Gastrocnemius medialis (tissue), 4 donors: ENCODE measurements at regions not wholly inside any gene's neighbourhood (a gene's known extent, or its start where the extent isn't known, plus 50 kb on each side); places are given as distances from the start of the nearest gene placed in this dataset.

Experiments
- POLR2A ChIP-seq, 2 donors: fragments of 450-650 bp; IDR thresholded peaks; one replicate each; pipeline ENCODE4 v1.6.1; 2017; ENCODE audit warnings: antibody characterized with exemption in 2 of 2, mild to moderate bottlenecking in 2 of 2, moderate library complexity in 2 of 2
- TF ChIP-seq, protein P1 (sequence below), 5 experiments: fragments of 450-650 bp in 3 of 5; fragments of 200-600 bp in 2 of 5; sonication (generic) in 2 of 5; IDR thresholded peaks in 4 of 5; conservative IDR thresholded peaks in 1 of 5; 1 replicate in 4 of 5; 2 replicates in 1 of 5; pipeline ENCODE4 v1.5.1; 2016 to 2019; ENCODE audit warnings: antibody characterized with exemption in 5 of 5, mild to moderate bottlenecking in 3 of 5, moderate library complexity in 3 of 5

DNA sequence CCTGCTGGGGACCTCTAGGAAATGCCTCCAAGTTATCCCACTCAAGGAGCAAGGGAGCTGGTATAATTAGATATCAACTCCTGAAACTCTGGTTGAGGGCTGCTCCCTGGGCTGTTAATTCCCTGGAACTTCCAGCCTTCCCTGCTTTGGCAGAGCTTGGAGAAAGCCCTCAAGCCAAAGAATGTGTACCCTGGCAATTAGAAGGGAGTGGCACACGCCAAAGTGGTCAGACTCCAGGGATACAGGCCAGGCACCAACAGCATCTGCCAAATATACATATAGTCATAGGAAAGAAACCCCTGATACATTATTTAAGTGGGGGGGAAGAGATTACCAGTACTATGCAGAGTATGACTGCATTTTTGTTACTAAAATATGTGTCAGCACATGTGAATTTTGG is 616.8 kb downstream of the BCOR start:
- TF ChIP-seq, protein P1, sequence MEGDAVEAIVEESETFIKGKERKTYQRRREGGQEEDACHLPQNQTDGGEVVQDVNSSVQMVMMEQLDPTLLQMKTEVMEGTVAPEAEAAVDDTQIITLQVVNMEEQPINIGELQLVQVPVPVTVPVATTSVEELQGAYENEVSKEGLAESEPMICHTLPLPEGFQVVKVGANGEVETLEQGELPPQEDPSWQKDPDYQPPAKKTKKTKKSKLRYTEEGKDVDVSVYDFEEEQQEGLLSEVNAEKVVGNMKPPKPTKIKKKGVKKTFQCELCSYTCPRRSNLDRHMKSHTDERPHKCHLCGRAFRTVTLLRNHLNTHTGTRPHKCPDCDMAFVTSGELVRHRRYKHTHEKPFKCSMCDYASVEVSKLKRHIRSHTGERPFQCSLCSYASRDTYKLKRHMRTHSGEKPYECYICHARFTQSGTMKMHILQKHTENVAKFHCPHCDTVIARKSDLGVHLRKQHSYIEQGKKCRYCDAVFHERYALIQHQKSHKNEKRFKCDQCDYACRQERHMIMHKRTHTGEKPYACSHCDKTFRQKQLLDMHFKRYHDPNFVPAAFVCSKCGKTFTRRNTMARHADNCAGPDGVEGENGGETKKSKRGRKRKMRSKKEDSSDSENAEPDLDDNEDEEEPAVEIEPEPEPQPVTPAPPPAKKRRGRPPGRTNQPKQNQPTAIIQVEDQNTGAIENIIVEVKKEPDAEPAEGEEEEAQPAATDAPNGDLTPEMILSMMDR (IDR thresholded peaks at IDR 0.05 in 4 of 5, conservative IDR thresholded peaks at IDR 0.05 in 1 of 5) = no peak
- no peak for TF ChIP-seq POLR2A (IDR thresholded peaks at IDR 0.05)
